Medulla oblongata (tissue), 1 donor: ENCODE measurements at regions not wholly inside any gene's neighbourhood (a gene's known extent, or its start where the extent isn't known, plus 50 kb on each side); places are given as distances from the start of the nearest gene placed in this dataset.
"Not testable (repeated sequence)": the region's sequence is repeated elsewhere in the genome, so short reads cannot be mapped to it uniquely, and the experiment has no call there.

Experiments
- DNase-seq: peaks from one replicate; pipeline ENCODE4 v3.0.0-alpha.2; 2015; ENCODE audit errors: extremely low spot score

- peak; percentile 36 for DNase-seq
Observed at GRCh38 chr7:82566752-82567151, 123.2 kb upstream of the CACNA2D1 start.

GRCh38 chr7:82562716-82563404 is 119.3 kb upstream of the CACNA2D1 start:
- DNase-seq = no peak

- DNase-seq = no peak
Observed at GRCh38 chr7:82559193-82559805, 115.7 kb upstream of the CACNA2D1 start.

- DNase-seq = no peak
Observed at GRCh38 chr7:82549616-82550285, 106.2 kb upstream of the CACNA2D1 start.

GRCh38 chr7:82548141-82548688 is 104.6 kb upstream of the CACNA2D1 start:
- DNase-seq = no peak

GRCh38 chr7:82542665-82543064 is 99.1 kb upstream of the CACNA2D1 start:
- no peak for DNase-seq

GRCh38 chr7:82539969-82540368 is 96.4 kb upstream of the CACNA2D1 start:
- DNase-seq = no peak

GRCh38 chr7:82534684-82535083 is 91.1 kb upstream of the CACNA2D1 start:
- DNase-seq = no peak

- no peak for DNase-seq
Observed at GRCh38 chr7:82530361-82530760, 86.8 kb upstream of the CACNA2D1 start.

- no peak for DNase-seq
Observed at GRCh38 chr7:82528577-82529310, 85.2 kb upstream of the CACNA2D1 start.

GRCh38 chr7:82527851-82528250 is 84.3 kb upstream of the CACNA2D1 start:
- no peak for DNase-seq

GRCh38 chr7:82521906-82522445 is 78.4 kb upstream of the CACNA2D1 start:
- DNase-seq = no peak

GRCh38 chr7:82517050-82517449 is 73.5 kb upstream of the CACNA2D1 start:
- no peak for DNase-seq

- no peak for DNase-seq
Observed at GRCh38 chr7:82511542-82511941, 68.0 kb upstream of the CACNA2D1 start.

GRCh38 chr7:82507976-82508677 is 64.5 kb upstream of the CACNA2D1 start:
- no peak for DNase-seq

GRCh38 chr7:82507365-82507975 is 63.9 kb upstream of the CACNA2D1 start:
- no peak for DNase-seq

- DNase-seq = no peak
Observed at GRCh38 chr7:82506702-82507101, 63.1 kb upstream of the CACNA2D1 start.

- DNase-seq = no peak
Observed at GRCh38 chr7:82506208-82506607, 62.6 kb upstream of the CACNA2D1 start.

- DNase-seq = no peak
Observed at GRCh38 chr7:82501346-82501745, 57.8 kb upstream of the CACNA2D1 start.

GRCh38 chr7:82499546-82499945 is 56.0 kb upstream of the CACNA2D1 start:
- DNase-seq = not testable (repeated sequence)

- DNase-seq = no peak
Observed at GRCh38 chr7:82494420-82494819, 50.8 kb upstream of the CACNA2D1 start.
